Stimulated activated CD8-positive, alpha-beta memory T cell treated with anti-CD3 and anti-CD28 coated beads, Interleukin-15, amount 100 ng/mL, for 24 hours (primary cell): ENCODE measurements at regions not wholly inside any gene's neighbourhood (a gene's known extent, or its start where the extent isn't known, plus 50 kb on each side); places are given as distances from the start of the nearest gene placed in this dataset.
A peak's percentile ranks its signal among the peaks of the same experiment; 100 is the strongest.
"Not testable (repeated sequence)": the region's sequence is repeated elsewhere in the genome, so short reads cannot be mapped to it uniquely, and the experiment has no call there.

Experiments used
- DNase-seq: peaks from one replicate; pipeline ENCODE4 v3.0.0-alpha.2; 2020; ENCODE audit warnings: low read depth

DNA sequence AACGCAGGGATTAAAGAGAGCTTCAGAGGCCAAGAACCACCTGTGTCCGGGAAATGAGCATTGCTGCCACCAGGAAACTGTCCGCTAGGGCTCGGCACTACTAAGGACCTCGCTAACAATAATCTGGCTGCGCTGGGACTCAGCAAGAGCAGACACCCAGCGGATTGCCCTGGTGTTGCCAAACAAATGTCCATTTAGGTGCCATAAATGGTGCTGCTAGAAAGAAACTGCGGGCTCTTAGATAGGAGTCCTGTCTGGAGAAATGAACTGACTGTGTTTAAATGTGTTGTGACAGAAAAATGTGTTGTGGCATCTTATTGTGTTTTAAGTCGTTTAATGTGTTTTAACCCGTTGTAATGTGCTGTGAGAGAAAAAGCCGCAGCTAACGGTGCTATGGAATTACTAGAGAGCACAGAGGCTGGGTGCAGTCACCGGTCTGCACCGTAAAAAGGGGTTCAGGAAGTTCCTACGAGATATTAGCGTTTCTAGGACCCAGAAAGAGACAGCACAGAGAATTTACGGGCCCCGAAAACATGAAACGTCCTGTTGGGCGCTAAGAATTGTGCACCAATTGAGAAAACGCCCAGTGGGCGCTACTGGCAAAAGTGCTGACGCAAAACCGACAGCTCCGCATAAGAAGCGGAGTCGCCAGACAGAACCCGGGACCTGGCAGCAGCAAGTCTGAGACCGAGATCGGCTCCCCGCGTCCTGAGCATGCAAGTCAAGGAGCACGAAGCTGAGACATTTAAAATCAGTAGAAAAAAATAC lies 90.6 kb downstream of the ANXA2R start:
- no peak for DNase-seq

GRCh38 chr5:42948961-42949347 lies 91.2 kb downstream of the ANXA2R start:
- DNase-seq, result no peak

GRCh38 chr5:42944989-42945388 lies 95.1 kb downstream of the ANXA2R start:
- no peak for DNase-seq

GRCh38 chr5:42943931-42944631 lies 96.0 kb downstream of the ANXA2R start:
- no peak for DNase-seq

DNA sequence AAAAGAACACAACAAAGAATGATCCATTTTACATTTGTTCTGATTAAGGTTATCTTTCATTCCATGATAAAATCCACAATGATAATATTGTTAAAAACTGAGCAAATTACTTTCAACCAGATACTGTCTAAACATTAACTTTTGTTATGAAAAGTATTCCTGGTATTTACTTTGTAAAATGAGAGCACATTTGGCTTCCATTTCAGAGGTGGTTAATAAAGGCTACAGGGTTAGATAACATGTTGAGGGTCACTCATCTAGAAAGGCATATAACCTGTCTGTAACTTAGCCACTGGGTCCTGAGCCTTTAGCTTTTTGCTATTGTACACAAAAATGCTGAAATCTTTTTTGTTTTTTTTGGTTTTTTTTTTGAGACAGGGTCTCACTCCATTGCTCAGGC lies 99.3 kb downstream of the ANXA2R start:
- DNase-seq, result no peak

DNA sequence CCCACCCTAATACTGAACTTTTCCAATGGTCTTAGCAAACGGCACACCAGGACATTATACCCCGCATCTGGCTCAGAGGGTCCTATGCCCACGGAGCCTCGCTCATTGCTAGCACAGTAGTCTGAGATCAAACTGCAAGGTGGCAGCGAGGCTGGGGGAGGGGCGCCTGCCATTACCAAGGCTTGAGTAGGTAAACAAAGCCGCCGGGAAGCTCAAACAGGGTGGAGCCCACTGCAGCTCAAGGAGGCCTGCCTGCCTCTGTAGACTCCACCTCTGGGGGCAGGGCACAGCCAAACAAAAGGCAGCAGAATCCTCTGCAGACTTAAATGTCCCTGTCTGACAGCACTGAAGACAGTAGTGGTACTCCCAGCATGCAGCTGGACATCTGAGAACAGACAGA lies 108.1 kb downstream of the ANXA2R start:
- DNase-seq, result not testable (repeated sequence)

DNA sequence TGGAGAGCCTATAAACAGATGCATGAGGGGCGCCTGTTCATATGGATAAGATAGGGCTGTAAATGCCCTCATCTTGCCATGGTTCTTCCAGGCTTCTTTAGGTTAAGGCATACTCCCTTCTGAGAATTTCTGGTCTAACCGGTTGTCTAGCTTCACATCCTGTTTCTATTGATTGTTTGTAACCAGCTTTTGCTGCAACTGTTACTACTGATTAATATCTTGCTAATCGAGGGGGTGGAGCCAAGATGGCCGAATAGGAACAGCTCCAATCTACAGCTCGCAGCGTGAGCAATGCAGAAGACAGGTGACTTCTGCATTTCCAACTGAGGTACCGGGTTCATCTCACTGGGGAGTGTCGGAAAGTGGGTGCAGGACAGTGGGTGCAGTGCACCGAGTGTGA lies 108.7 kb downstream of the ANXA2R start:
- not testable (repeated sequence) for DNase-seq

- no peak for DNase-seq
Observed at GRCh38 chr5:42930934-42931333, 109.2 kb downstream of the ANXA2R start.

DNA sequence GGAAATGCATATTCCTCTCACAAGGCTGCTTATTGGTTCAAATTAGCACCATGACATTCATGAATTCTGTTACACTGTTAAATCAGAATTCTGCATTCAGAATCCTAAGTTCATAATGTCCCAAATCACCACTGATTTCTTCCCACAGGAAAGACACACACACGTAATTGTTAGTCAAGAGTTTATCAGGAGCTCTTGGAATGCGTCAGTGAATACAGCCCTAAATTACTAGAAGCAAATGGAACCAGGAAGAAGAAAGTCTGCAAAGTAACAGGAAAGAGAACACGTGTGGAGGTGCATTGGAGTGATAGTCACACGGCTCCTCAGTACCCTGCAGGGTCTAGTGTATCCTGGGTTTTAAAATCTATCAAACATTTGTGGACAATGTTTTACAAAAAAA lies 110.2 kb downstream of the ANXA2R start:
- no peak for DNase-seq

GRCh38 chr5:42927730-42928129 lies 112.4 kb downstream of the ANXA2R start:
- DNase-seq, result no peak

- DNase-seq, result no peak
Observed at GRCh38 chr5:42924686-42925085, 113.0 kb upstream of the SELENOP start.

DNA sequence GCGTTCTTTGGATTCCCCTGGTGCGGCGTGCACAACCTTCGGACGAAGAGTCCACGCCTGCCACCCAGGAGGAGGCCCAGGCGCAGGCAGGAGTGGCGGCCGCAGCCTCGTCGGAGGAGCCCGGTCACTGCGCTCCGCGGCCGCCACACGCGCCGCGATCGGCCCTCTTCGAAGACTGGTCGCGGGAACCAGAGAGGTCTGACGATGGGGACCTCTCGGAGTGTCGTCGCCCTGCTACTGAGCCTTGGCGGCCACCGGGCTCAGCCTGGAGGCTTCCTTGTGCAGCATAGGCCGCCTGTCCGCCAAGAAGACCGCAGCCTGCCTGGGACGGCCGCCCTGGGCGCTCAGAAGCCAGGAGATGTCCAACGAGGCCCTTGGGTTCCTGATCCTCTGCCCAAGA lies 112.5 kb upstream of the SELENOP start:
- no peak for DNase-seq

- no peak for DNase-seq
Observed at GRCh38 chr5:42923710-42924109, 112.0 kb upstream of the SELENOP start.

- no peak for DNase-seq
Observed at GRCh38 chr5:42919600-42919999, 107.9 kb upstream of the SELENOP start.

DNA sequence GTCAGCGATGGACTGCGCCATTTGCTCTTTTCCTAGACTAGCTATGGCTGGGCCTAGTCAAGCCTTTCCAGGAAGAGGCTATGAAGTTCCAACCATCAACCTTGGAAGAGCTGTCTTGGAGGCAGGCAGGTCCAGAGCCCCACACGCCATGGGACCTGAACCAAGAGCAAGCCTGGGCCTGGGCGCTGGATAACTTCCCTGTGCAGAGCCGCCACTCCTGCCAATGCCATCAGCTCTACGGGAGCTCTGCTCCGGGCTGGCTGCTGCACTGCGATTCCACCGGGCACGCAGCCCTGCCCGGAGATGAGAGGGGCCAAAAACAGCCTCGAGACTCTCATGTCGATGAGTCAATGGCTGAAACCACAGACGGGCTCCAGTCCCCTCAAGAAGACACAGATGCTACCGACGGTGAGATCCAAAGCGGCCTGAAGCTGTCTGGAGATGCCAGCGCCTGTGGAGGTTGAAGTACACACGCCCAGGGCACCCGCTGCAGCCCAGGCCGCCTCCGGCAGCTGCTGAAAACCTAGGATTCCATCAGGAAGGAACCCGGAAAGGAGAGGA lies 103.7 kb upstream of the SELENOP start:
- DNase-seq, result no peak

- DNase-seq, result no peak
Observed at GRCh38 chr5:42912184-42912798, 100.6 kb upstream of the SELENOP start.

GRCh38 chr5:42908509-42909488 lies 97.1 kb upstream of the SELENOP start:
- peak; percentile 62 for DNase-seq

- no peak for DNase-seq
Observed at GRCh38 chr5:42908086-42908485, 96.4 kb upstream of the SELENOP start.

DNA sequence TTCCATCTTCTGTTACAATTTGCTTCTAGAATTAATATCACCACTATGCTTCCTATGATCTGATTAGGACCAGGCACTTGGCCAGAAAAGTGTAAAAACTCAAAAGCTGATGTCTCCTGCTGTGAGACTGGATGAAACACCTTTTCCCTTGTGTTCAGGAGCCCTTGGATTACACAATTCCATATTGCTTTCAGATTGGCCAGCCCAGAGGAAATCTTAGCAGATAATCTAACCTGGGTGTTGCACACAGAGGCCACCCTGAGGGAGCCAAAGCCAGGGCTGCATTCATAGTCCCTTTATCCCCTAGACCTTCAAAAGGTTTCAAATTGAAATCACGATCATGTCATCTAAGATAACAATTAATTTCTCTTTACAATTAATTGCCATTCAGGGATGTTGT lies 94.1 kb upstream of the SELENOP start:
- DNase-seq, result no peak

DNA sequence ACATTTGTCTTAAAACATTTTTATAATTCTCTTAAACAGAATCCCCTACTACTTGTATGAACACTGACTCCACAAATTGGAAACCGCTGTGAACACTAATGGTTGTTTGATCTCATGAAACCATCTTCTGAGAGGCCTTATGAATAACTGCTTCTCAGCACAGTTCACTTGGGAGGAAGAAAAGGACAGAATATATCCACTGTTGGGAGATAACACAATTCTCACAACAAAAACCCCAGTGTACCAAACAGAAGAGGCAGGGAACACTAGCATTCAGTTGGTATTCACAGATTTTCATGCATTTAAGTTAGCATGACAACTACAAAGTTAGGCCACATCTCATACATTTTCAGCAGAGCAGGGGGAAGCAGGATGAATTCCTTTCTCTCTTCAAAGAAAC lies 89.0 kb upstream of the SELENOP start:
- no peak for DNase-seq

DNA sequence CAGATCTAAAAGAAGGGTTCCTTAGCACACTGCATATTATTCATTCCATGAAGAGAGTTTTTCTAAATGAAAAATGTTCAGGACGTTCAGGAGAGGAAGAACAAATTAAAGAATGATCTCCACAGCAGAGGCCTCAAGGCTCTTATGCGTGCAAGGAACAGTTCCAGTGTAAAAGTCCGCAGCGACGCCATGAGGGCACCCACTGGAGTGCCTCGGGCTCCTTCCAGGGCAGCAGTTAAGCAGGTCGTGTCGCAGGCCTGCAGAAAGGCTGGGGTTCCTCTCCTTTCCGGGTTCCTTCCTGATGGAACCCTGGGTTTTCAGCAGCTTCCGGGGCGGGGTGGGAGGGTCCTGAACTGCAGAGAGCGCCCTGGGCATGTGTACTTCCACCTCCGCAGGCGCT lies 87.1 kb upstream of the SELENOP start:
- DNase-seq, result no peak

GRCh38 chr5:42896523-42896922 lies 84.8 kb upstream of the SELENOP start:
- no peak for DNase-seq
